Adrenal gland (tissue), 9 donors: ENCODE measurements at regions not wholly inside any gene's neighbourhood (a gene's known extent, or its start where the extent isn't known, plus 50 kb on each side); places are given as distances from the start of the nearest gene placed in this dataset.

Experiments
- DNase-seq, 7 donors: peaks; one replicate each; pipeline ENCODE4 v3.0.0-alpha.2; 2019 to 2020
- H3K27ac ChIP-seq, 5 donors: fragments of 200-600 bp; sonication (generic) in 4 of 5; 1 replicate in 3 of 5; 2 replicates in 2 of 5; pipeline versions ENCODE4 v1.5.1 to v1.8.0; 2016 to 2020; ENCODE audit warnings: mild to moderate bottlenecking in 1 of 5
- H3K27me3 ChIP-seq: fragments of 200-600 bp; 2 replicates; pipeline ENCODE4 v1.8.0; 2021
- H3K36me3 ChIP-seq, 2 donors: fragments of 200-600 bp; replicated peaks in 1 of 2; 1 replicate in 1 of 2; 2 replicates in 1 of 2; pipeline versions ENCODE4 v1.5.1 to v1.8.0; 2018 to 2022
- H3K4me1 ChIP-seq, 2 donors: fragments of 200-600 bp; replicated peaks in 1 of 2; 1 replicate in 1 of 2; 2 replicates in 1 of 2; pipeline versions ENCODE4 v1.5.1 to v1.8.0; 2018 to 2021
- H3K4me3 ChIP-seq, 4 donors: fragments of 200-600 bp; sonication (generic) in 3 of 4; one replicate each; pipeline ENCODE4 v1.5.1; 2016 to 2018
- H3K9me3 ChIP-seq, 3 donors: fragments of 200-600 bp; sonication (generic) in 1 of 3; replicated peaks in 1 of 3; 1 replicate in 2 of 3; 2 replicates in 1 of 3; pipeline versions ENCODE4 v1.5.1 to v1.8.0; 2016 to 2021
- CTCF ChIP-seq, 6 experiments: fragments of 450-650 bp in 4 of 6; fragments of 200-600 bp in 2 of 6; sonication (generic) in 1 of 6; IDR thresholded peaks; 1 replicate in 5 of 6; 2 replicates in 1 of 6; pipeline versions ENCODE4 v1.5.1 to v1.8.0; 2016 to 2021; ENCODE audit warnings: antibody characterized with exemption in 6 of 6, mild to moderate bottlenecking in 2 of 6, moderate library complexity in 1 of 6
- POLR2A ChIP-seq, 2 donors: fragments of 450-650 bp; IDR thresholded peaks; one replicate each; pipeline ENCODE4 v1.6.1; 2017; ENCODE audit warnings: antibody characterized with exemption in 2 of 2, mild to moderate bottlenecking in 2 of 2, moderate library complexity in 1 of 2
- WGBS, 4 donors: extraction: QIAGEN DNeasy Blood & Tissue Kit in 2 of 4; methylation state at CpG; one replicate each; pipeline versions ENCODE4 v1.1.5 to v1.1.7; 2013 to 2017; 5-methylcytosine and 5-hydroxymethylcytosine counted together
- intact Hi-C, 2 donors: fragments of 100-400 bp; cut with DNase I; formaldehyde crosslinking; loops; one replicate each; pipeline versions ENCODE4 v1.14.1 to v1.15.0; 2022 to 2023
- donor health status: healthy with polysubstance abuse.
- donor health status: Bipolar disorder and iron deficiency.
- donor health status: DM: yes; HTN: yes; CAD: no.
- donor health status: DM: no; HTN: no; CAD: no.
- donor health status: DM: no; HTN: no; CAD: no.

- TF ChIP-seq CTCF (IDR thresholded peaks at IDR 0.05) (no peak), POLR2A (IDR thresholded peaks at IDR 0.05) (no peak)
- no peaks in the 10 kb centered on the region for H3K27me3 ChIP-seq
- H3K27ac ChIP-seq = no peak overlapping the region
- H3K4me3 ChIP-seq = no peak overlapping the region
- H3K9me3 ChIP-seq = no peaks in the 10 kb centered on the region
- DNase-seq = no peak
- 82 to 94% (median 88%) methylated on average over 3 of the region's 3 CpGs for whole genome bisulfite sequencing, 4 donors
- no peaks in the 10 kb centered on the region for H3K4me1 ChIP-seq
- intact Hi-C loops = no loop called here
- H3K36me3 ChIP-seq = no peaks in the 10 kb centered on the region
Observed at GRCh38 chr5:118603278-118603677, 385.1 kb downstream of the DTWD2 start.

- WGBS, 4 donors = 70 to 84% (median 82%) methylated on average over 3 of the region's 3 CpGs
- H3K27ac ChIP-seq = no peak overlapping the region
Observed at GRCh38 chr5:118598311-118598710, 390.0 kb downstream of the DTWD2 start.

GRCh38 chr5:118597543-118597942, 390.8 kb downstream of the DTWD2 start:
- Histone ChIP-seq H3K36me3 (no peaks in the 10 kb centered on the region), H3K9me3 (no peaks in the 10 kb centered on the region), H3K27ac (no peak overlapping the region), H3K4me1 (no peaks in the 10 kb centered on the region), H3K27me3 (no peaks in the 10 kb centered on the region), H3K4me3 (no peak overlapping the region)
- WGBS, 4 donors = 53 to 63% (median 57%) methylated on average over 3 of the region's 3 CpGs
- intact Hi-C loops = no loop called here
- TF ChIP-seq CTCF (IDR thresholded peaks at IDR 0.05) (no peak), POLR2A (IDR thresholded peaks at IDR 0.05) (no peak)
- no peak for DNase-seq

More at GRCh38 chr5:118598311-118598710, 390.0 kb downstream of the DTWD2 start:
- no peak overlapping the region for H3K4me3 ChIP-seq
- no peaks in the 10 kb centered on the region for H3K27me3 ChIP-seq
- H3K9me3 ChIP-seq = no peaks in the 10 kb centered on the region
- no peaks in the 10 kb centered on the region for H3K4me1 ChIP-seq
- H3K36me3 ChIP-seq = no peaks in the 10 kb centered on the region
- TF ChIP-seq CTCF (IDR thresholded peaks at IDR 0.05) (no peak), POLR2A (IDR thresholded peaks at IDR 0.05) (no peak)
- intact Hi-C loops = no loop called here
- DNase-seq = no peak

- DNase-seq = no peak
- Histone ChIP-seq H3K27ac (no peak overlapping the region), H3K4me3 (no peak overlapping the region), H3K27me3 (no peaks in the 10 kb centered on the region), H3K36me3 (no peaks in the 10 kb centered on the region), H3K9me3 (no peaks in the 10 kb centered on the region), H3K4me1 (no peaks in the 10 kb centered on the region)
- TF ChIP-seq POLR2A (IDR thresholded peaks at IDR 0.05) (no peak), CTCF (IDR thresholded peaks at IDR 0.05) (no peak)
- WGBS, 4 donors = 61 to 77% (median 68%) methylated on average over 4 of the region's 4 CpGs
- intact Hi-C loops = no loop called here
Observed at GRCh38 chr5:118596255-118596654, 392.1 kb downstream of the DTWD2 start.
